ENCODE measurements at regions not wholly inside any gene's neighbourhood (a gene's known extent, or its start where the extent isn't known, plus 50 kb on each side); places are given as distances from the start of the nearest gene placed in this dataset.

- no peak for TF ChIP-seq CTCF (IDR thresholded peaks at IDR 0.05; ENCODE audit: control insufficient read depth, extremely low read depth, insufficient read depth)
- no peak for DNase-seq (ENCODE audit: low read depth)
- H3K4me3 ChIP-seq (ENCODE audit: low read depth, low read length) = no peak overlapping the region
Measured at GRCh38 chr11:27837895-27838563, 137.8 kb upstream of the BDNF start.

- DNase-seq (ENCODE audit: low read depth) = no peak
- TF ChIP-seq CTCF (IDR thresholded peaks at IDR 0.05; ENCODE audit: control insufficient read depth, extremely low read depth, insufficient read depth) = no peak
- no peak overlapping the region for H3K4me3 ChIP-seq (ENCODE audit: low read depth, low read length)
Measured at GRCh38 chr11:27830206-27830605, 130.0 kb upstream of the BDNF start.

DNA sequence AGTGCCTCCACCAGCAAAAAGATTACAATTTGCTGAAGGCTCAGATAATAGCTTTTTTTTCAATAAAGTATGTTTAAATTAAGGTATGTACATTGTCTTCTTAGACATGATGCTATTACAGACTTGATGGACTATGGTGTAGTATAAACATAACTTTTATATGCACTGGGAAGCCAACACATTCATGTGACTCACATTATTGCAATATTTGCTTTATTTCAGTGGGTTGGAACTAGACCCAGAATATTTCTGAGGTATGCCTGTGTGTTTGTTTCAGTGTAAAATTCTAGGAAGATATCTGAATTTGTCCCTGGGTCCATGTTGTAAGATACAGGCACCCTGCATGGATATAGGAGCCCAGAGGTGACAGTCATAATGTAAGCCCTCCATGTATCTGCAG is 120.0 kb upstream of the BDNF start:
- no peak for TF ChIP-seq CTCF (IDR thresholded peaks at IDR 0.05; ENCODE audit: control insufficient read depth, extremely low read depth, insufficient read depth)
- H3K4me3 ChIP-seq (ENCODE audit: low read depth, low read length) = no peak overlapping the region
- no peak for DNase-seq (ENCODE audit: low read depth)

DNA sequence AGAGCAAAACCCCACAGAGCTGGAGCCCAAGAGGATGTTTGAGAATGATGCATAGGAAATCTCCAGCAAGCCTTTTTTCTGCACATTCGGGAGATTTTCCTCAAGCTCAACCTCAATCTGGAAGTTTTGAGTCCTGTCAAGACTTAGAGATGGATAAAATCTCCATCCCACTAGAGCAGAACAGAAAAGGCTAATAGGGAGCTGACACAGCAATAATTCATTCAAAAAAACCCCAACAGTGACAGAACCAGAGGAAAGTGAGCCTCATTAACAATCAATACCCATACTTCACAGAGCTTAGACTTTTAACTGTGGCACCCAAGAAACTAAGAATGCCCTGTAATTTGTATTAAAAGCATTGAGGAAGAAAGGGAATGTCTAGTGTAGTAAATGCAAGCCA is 115.9 kb upstream of the BDNF start:
- no peak for TF ChIP-seq CTCF (IDR thresholded peaks at IDR 0.05; ENCODE audit: control insufficient read depth, extremely low read depth, insufficient read depth)
- no peak overlapping the region for H3K4me3 ChIP-seq (ENCODE audit: low read depth, low read length)
- DNase-seq (ENCODE audit: low read depth) = no peak

DNA sequence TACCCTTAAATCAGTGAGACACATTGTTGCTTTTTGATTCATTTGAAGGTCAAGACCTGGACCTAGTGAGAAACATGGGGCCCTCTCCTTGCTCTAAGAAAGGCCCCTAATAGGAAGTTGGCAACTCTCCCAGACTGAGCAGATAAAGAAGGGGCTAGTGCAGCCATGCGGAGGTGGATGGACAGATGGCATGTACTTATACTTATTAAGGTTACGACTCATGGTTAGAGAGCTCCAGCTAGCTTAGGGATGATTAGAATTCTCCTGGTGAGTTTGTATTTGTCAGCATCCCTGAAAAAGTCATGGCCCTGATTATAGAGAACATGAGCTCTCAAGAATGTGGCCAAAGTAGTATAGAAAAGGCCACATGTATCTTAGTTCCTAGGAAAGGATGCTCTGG is 112.1 kb upstream of the BDNF start:
- no peak for DNase-seq (ENCODE audit: low read depth)
- no peak for TF ChIP-seq CTCF (IDR thresholded peaks at IDR 0.05; ENCODE audit: control insufficient read depth, extremely low read depth, insufficient read depth)
- H3K4me3 ChIP-seq (ENCODE audit: low read depth, low read length) = no peak overlapping the region

GRCh38 chr11:27807596-27807995 is 107.3 kb upstream of the BDNF start:
- H3K4me3 ChIP-seq (ENCODE audit: low read depth, low read length) = no peak overlapping the region
- no peak for DNase-seq (ENCODE audit: low read depth)
- no peak for TF ChIP-seq CTCF (IDR thresholded peaks at IDR 0.05; ENCODE audit: control insufficient read depth, extremely low read depth, insufficient read depth)

DNA sequence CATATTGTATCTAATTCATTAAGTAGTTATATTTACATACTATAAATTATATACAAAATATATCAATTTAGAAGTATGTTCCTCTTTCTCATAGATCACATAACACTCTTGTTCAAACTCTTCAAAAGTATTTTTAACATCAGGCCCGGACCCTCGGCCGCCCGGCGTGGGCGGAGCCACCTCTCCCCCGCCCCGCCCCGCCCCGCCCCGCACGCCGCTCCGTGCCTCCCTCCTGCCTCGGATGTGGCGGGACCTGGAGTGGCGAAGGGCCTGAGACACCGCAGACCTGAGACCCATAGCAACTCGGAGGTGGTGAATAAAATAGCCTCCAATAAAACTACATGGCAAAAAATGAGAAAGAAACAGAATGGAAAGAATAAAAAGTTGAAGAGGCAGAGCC is 105.9 kb upstream of the BDNF start:
- H3K4me3 ChIP-seq (ENCODE audit: low read depth, low read length) = no peak overlapping the region
- TF ChIP-seq CTCF (IDR thresholded peaks at IDR 0.05; ENCODE audit: control insufficient read depth, extremely low read depth, insufficient read depth) = no peak
- DNase-seq (ENCODE audit: low read depth) = no peak

Data from LNCaP clone FGC (cell line).